Left lung (tissue), 4 donors: ENCODE measurements at regions not wholly inside any gene's neighbourhood (a gene's known extent, or its start where the extent isn't known, plus 50 kb on each side); places are given as distances from the start of the nearest gene placed in this dataset.

Source experiments
- ATAC-seq: fragments of 200-7000 bp; cut with Tn5 transposase; one replicate; pipeline ENCODE4 v1.9.1; 2020; ENCODE audit warnings: moderate library complexity
- DNase-seq, 4 donors: peaks; one replicate each; pipeline ENCODE4 v3.0.0-alpha.2; 2013 to 2020
- H3K27ac ChIP-seq, 2 donors: fragments of 200-600 bp; sonication (generic) in 1 of 2; one replicate each; pipeline versions ENCODE4 v1.5.0 to v1.8.0; 2020 to 2021
- H3K27me3 ChIP-seq, 2 donors: fragments of 200-600 bp; sonication (generic) in 1 of 2; one replicate each; pipeline versions ENCODE4 v1.5.0 to v1.8.0; 2020 to 2021
- H3K36me3 ChIP-seq, 2 donors: fragments of 200-600 bp; sonication (generic) in 1 of 2; one replicate each; pipeline versions ENCODE4 v1.5.0 to v1.8.0; 2020 to 2021
- H3K4me1 ChIP-seq, 2 donors: fragments of 200-600 bp; one replicate each; pipeline ENCODE4 v1.8.0; 2021
- H3K4me3 ChIP-seq, 2 donors: fragments of 200-600 bp; sonication (generic) in 1 of 2; one replicate each; pipeline versions ENCODE4 v1.5.0 to v1.8.0; 2020 to 2021; ENCODE audit warnings: mild to moderate bottlenecking in 1 of 2
- H3K9me3 ChIP-seq, 2 donors: fragments of 200-600 bp; sonication (generic) in 1 of 2; one replicate each; pipeline versions ENCODE4 v1.5.0 to v1.8.0; 2020 to 2021
- intact Hi-C, 2 donors: fragments of 100-400 bp; cut with DNase I; formaldehyde crosslinking; loops; one replicate each; pipeline versions ENCODE4 v1.11.2 to v1.14.2; 2022
- TF ChIP-seq, protein P1 (sequence below), 2 donors: fragments of 200-600 bp; sonication (generic) in 1 of 2; IDR thresholded peaks; one replicate each; pipeline versions ENCODE4 v1.5.0 to v1.8.0; 2021; ENCODE audit warnings: antibody characterized with exemption in 2 of 2
- donor health status: DM: no; HTN: yes; CAD: no.
- donor health status: DM: no; HTN: no; CAD: no.

- Histone ChIP-seq H3K27ac (no peak overlapping the region), H3K4me1 (no peaks in the 10 kb centered on the region), H3K36me3 (no peaks in the 10 kb centered on the region), H3K9me3 (no peaks in the 10 kb centered on the region), H3K4me3 (no peak overlapping the region), H3K27me3 (no peaks in the 10 kb centered on the region)
- no peak for ATAC-seq
- intact Hi-C loops = no loop called here
- TF ChIP-seq, protein P1, sequence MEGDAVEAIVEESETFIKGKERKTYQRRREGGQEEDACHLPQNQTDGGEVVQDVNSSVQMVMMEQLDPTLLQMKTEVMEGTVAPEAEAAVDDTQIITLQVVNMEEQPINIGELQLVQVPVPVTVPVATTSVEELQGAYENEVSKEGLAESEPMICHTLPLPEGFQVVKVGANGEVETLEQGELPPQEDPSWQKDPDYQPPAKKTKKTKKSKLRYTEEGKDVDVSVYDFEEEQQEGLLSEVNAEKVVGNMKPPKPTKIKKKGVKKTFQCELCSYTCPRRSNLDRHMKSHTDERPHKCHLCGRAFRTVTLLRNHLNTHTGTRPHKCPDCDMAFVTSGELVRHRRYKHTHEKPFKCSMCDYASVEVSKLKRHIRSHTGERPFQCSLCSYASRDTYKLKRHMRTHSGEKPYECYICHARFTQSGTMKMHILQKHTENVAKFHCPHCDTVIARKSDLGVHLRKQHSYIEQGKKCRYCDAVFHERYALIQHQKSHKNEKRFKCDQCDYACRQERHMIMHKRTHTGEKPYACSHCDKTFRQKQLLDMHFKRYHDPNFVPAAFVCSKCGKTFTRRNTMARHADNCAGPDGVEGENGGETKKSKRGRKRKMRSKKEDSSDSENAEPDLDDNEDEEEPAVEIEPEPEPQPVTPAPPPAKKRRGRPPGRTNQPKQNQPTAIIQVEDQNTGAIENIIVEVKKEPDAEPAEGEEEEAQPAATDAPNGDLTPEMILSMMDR (IDR thresholded peaks at IDR 0.05) = no peak
- no peak for DNase-seq
These were observed 349.0 kb downstream of the PCDH7 start for GRCh38 chr4:31069151-31069550.

DNA sequence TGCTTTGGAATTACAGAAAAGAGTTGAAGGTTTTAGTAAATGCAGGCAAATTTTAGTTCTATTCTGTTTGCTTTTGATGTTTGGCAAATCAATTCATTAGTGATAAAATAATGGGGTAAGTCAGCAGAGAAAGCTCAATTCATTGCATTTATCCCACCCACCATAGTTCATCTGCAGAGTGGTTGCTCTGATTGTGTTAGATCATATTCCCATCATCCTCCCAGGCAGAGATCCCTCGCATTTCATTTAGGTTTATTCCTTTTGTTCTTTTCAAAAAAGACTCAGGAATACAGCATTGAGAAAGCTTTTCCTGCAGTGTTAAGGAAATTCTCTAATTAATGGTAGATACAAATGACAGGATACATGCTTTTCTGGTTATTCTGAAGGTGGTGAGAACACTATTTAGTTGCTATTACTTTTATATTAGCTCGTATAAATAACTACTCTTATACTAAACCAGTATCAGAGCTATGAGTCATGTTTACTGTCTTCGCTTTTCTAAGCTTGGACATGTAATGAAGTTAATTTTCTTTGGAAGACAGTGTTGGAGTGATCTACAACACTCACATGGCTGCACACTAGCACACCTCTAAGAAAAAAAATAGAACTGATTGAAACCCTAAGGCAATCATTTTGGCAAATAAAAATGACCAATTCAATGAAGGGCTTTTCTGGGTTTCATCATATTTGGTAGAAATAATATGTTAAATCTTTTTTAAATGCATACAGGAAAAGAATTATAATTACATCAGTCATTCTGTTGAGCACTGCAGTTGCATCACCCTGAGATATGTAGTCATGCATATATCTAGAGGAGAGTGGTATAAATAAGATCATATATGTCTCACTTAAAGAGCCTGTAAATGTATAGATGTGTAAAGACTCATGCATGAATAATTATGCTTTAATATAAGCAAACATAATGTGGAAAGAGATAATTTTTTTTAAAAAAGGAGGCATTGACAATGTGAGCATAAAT, 351.6 kb downstream of the PCDH7 start:
- Histone ChIP-seq H3K36me3 (no peaks in the 10 kb centered on the region), H3K4me3 (no peak overlapping the region), H3K9me3 (no peaks in the 10 kb centered on the region), H3K4me1 (no peaks in the 10 kb centered on the region), H3K27ac (no peak overlapping the region), H3K27me3 (no peaks in the 10 kb centered on the region)
- TF ChIP-seq, protein P1 (IDR thresholded peaks at IDR 0.05) = no peak
- no peak for ATAC-seq
- DNase-seq = no peak
- intact Hi-C loops = no loop called here

DNA sequence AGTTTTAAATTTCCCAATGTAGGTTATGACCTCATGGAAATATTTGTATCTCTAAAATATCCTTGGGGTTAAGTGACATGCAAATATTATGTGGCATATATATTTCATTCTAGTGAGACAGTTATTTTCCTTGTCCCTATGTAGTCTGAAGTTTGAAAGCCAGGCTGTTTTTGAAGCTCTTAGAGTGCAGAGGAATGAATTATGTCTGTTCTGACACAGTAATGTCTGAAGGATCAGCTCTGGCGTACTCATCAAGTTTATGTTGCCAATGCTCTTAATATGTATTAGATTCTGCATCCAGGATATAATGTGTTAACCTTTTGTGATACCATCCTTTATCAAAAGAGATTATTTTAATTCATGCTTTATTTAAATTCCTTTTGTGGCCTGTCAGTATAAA, 355.8 kb downstream of the PCDH7 start:
- DNase-seq (no peak), ATAC-seq (no peak)
- TF ChIP-seq, protein P1 (IDR thresholded peaks at IDR 0.05) = no peak
- Histone ChIP-seq H3K4me3 (no peak overlapping the region), H3K27ac (no peak overlapping the region), H3K9me3 (no peaks in the 10 kb centered on the region), H3K4me1 (no peaks in the 10 kb centered on the region), H3K36me3 (no peaks in the 10 kb centered on the region), H3K27me3 (no peaks in the 10 kb centered on the region)
- intact Hi-C loops = no loop called here

DNA sequence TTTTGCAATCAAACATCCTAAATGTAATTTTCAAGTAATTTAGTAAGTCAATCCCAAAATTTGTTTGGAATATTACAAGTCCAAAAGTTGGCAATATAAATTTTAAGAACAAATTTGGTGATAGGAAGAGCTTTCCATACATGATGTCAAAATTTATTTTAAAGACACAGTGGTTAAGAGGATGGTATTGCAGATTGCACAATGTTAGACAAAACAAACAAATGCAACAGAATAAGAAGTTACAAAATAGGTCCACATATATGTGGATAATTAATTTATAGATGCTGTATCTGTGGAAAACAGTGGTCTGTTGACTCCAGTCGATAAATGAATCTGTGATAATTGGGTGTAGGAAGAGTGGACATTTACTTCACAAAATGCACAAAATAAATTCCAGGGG, 358.5 kb downstream of the PCDH7 start:
- Histone ChIP-seq H3K36me3 (no peaks in the 10 kb centered on the region), H3K27ac (no peak overlapping the region), H3K9me3 (no peaks in the 10 kb centered on the region), H3K4me3 (no peak overlapping the region), H3K4me1 (peaks cover 0 to 5% of the 10 kb centered on the region in 2 donors), H3K27me3 (no peaks in the 10 kb centered on the region)
- DNase-seq = no peak
- ATAC-seq = no peak
- TF ChIP-seq, protein P1 (IDR thresholded peaks at IDR 0.05) = no peak
- intact Hi-C loops = no loop called here

DNA sequence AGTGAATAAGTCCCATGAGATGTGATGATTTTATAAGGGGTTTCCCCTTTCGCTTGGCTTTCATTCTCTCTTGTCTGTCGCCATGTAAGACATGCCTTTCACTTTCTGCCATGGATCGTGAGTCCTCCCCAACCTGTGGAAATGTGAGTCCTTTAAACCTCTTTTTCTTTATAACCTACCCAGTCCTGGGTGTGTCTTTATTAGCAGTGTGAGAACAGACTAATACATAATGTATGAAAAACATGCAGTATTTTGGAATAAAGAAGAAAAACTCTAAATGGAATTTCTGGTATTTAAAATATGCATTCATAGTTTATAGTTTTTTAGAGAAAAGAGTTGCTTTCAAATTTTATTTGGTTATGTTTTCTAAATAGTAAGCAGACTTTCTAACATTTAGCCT, 360.7 kb downstream of the PCDH7 start:
- Histone ChIP-seq H3K36me3 (no peaks in the 10 kb centered on the region), H3K4me1 (peaks cover 0 to 5% of the 10 kb centered on the region in 2 donors), H3K27ac (peak overlapping the region in 1 of 2 donors; percentile 28), H3K4me3 (no peak overlapping the region), H3K9me3 (no peaks in the 10 kb centered on the region), H3K27me3 (no peaks in the 10 kb centered on the region)
- ATAC-seq (peak; percentile 25), DNase-seq (no peak)
- intact Hi-C loops = no loop called here
- TF ChIP-seq, protein P1 (IDR thresholded peaks at IDR 0.05) = no peak
